CD14-positive monocyte (primary cell): ENCODE measurements at regions not wholly inside any gene's neighbourhood (a gene's known extent, or its start where the extent isn't known, plus 50 kb on each side); places are given as distances from the start of the nearest gene placed in this dataset.
"Not testable (repeated sequence)": the region's sequence is repeated elsewhere in the genome, so short reads cannot be mapped to it uniquely, and the experiment has no call there.

Experiments used
- DNase-seq, 3 donors: peaks; one replicate each; pipeline ENCODE4 v3.0.0-alpha.2; 2011 to 2022
- H2AFZ ChIP-seq: 2 replicates; pipeline ENCODE4 v1.6.0; 2012; ENCODE audit warnings: mild to moderate bottlenecking, low read depth, low read length, inconsistent platforms; ENCODE audit not compliant: insufficient read depth, poor library complexity, severe bottlenecking
- H3K27ac ChIP-seq, 2 donors: 1 replicate in 1 of 2; 2 replicates in 1 of 2; pipeline ENCODE4 v1.5.1; 2012 to 2013; ENCODE audit warnings: low read length in 2 of 2, control low read depth in 1 of 2, inconsistent platforms in 1 of 2, low read depth in 1 of 2, mild to moderate bottlenecking in 1 of 2
- H3K27me3 ChIP-seq, 2 donors: one replicate each; pipeline versions ENCODE4 v1.6.0 to v1.6.1; 2011 to 2013; ENCODE audit warnings: low read length in 2 of 2; ENCODE audit not compliant: control insufficient read depth in 2 of 2, insufficient read depth in 2 of 2
- H3K36me3 ChIP-seq, 2 donors: replicated peaks in 1 of 2; 1 replicate in 1 of 2; 2 replicates in 1 of 2; pipeline versions ENCODE4 v1.5.1 to v1.6.1; 2012 to 2013; ENCODE audit warnings: low read length in 2 of 2, control low read depth in 1 of 2, inconsistent platforms in 1 of 2, mild to moderate bottlenecking in 1 of 2; ENCODE audit not compliant: insufficient read depth in 2 of 2, control insufficient read depth in 1 of 2
- H3K4me1 ChIP-seq, 2 donors: 1 replicate in 1 of 2; 2 replicates in 1 of 2; pipeline versions ENCODE4 v1.5.1 to v1.6.1; 2012 to 2013; ENCODE audit warnings: low read length in 2 of 2, control low read depth in 1 of 2, inconsistent platforms in 1 of 2, mild to moderate bottlenecking in 1 of 2, moderate library complexity in 1 of 2; ENCODE audit not compliant: insufficient read depth in 2 of 2, control insufficient read depth in 1 of 2
- H3K4me2 ChIP-seq: replicated peaks from 2 replicates; pipeline ENCODE3; 2012; ENCODE audit warnings: low read length, moderate library complexity, mild to moderate bottlenecking; ENCODE audit not compliant: poor library complexity, severe bottlenecking; ENCODE audit errors: extremely low read depth
- H3K4me3 ChIP-seq, 3 experiments: fragments of 200-600 bp in 1 of 3; sonication (generic) in 1 of 3; replicated peaks in 1 of 3; 1 replicate in 2 of 3; 2 replicates in 1 of 3; pipeline ENCODE4 v1.5.1; 2011 to 2013; ENCODE audit warnings: low read length in 3 of 3, mild to moderate bottlenecking in 3 of 3, control low read depth in 2 of 3, low read depth in 2 of 3, inconsistent platforms in 1 of 3, moderate library complexity in 1 of 3
- H3K79me2 ChIP-seq: 2 replicates; pipeline ENCODE4 v1.6.0; 2012; ENCODE audit warnings: mild to moderate bottlenecking, control low read depth, inconsistent platforms, low read length, moderate library complexity; ENCODE audit not compliant: insufficient read depth
- H3K9ac ChIP-seq: 2 replicates; pipeline ENCODE4 v1.6.0; 2017; ENCODE audit warnings: low read length, mild to moderate bottlenecking; ENCODE audit not compliant: insufficient read depth, poor library complexity, severe bottlenecking
- H3K9me3 ChIP-seq, 2 donors: replicated peaks in 1 of 2; 1 replicate in 1 of 2; 2 replicates in 1 of 2; pipeline versions ENCODE4 v1.5.1 to v1.6.1; 2012 to 2013; ENCODE audit warnings: low read length in 2 of 2, control low read depth in 1 of 2; ENCODE audit not compliant: control insufficient read depth in 1 of 2, insufficient read depth in 1 of 2
- H4K20me1 ChIP-seq: 2 replicates; pipeline ENCODE4 v1.6.0; 2012; ENCODE audit warnings: mild to moderate bottlenecking, low read length, control low read depth, moderate library complexity; ENCODE audit not compliant: insufficient read depth
- H3K27ac Mint-ChIP-seq, 7 donors: one replicate each; pipeline ENCODE4 v1.8.0; 2020; ENCODE audit warnings: mild to moderate bottlenecking in 7 of 7, mixed read lengths in 7 of 7, moderate library complexity in 6 of 7, inconsistent platforms in 2 of 7
- H3K27me3 Mint-ChIP-seq, 3 donors: one replicate each; pipeline ENCODE4 v1.8.0; 2021 to 2022; ENCODE audit warnings: low read depth in 3 of 3, mild to moderate bottlenecking in 3 of 3, mixed read lengths in 3 of 3, moderate library complexity in 3 of 3, inconsistent platforms in 1 of 3
- H3K36me3 Mint-ChIP-seq, 2 donors: one replicate each; pipeline ENCODE4 v1.8.0; 2020; ENCODE audit warnings: mixed read lengths in 2 of 2, inconsistent platforms in 1 of 2, mild to moderate bottlenecking in 1 of 2
- H3K4me1 Mint-ChIP-seq: one replicate; pipeline ENCODE4 v1.8.0; 2020; ENCODE audit warnings: mild to moderate bottlenecking, mixed read lengths
- H3K4me3 Mint-ChIP-seq, 2 donors: one replicate each; pipeline ENCODE4 v1.8.0; 2020; ENCODE audit warnings: mild to moderate bottlenecking in 2 of 2, mixed read lengths in 2 of 2, moderate library complexity in 1 of 2
- H3K9me3 Mint-ChIP-seq, 7 donors: one replicate each; pipeline ENCODE4 v1.8.0; 2020 to 2022; ENCODE audit warnings: mixed read lengths in 7 of 7, mild to moderate bottlenecking in 6 of 7, moderate library complexity in 6 of 7, inconsistent platforms in 2 of 7
- WGBS: methylation state at CpG from one replicate; pipeline ENCODE4 v1.1.5; 2013; ENCODE audit warnings: missing lambda C conversion rate; ENCODE audit not compliant: insufficient coverage; 5-methylcytosine and 5-hydroxymethylcytosine counted together
- intact Hi-C, 2 donors: fragments of 100-400 bp; cut with micrococcal nuclease; formaldehyde crosslinking; loops; one replicate each; pipeline versions ENCODE4 v1.15.0 to v1.15.1; 2023
- TF ChIP-seq, protein P1 (sequence below): fragments of 200-600 bp; IDR thresholded peaks from one replicate; pipeline ENCODE4 v1.8.0; 2022; ENCODE audit warnings: antibody characterized with exemption, mild to moderate bottlenecking

DNA sequence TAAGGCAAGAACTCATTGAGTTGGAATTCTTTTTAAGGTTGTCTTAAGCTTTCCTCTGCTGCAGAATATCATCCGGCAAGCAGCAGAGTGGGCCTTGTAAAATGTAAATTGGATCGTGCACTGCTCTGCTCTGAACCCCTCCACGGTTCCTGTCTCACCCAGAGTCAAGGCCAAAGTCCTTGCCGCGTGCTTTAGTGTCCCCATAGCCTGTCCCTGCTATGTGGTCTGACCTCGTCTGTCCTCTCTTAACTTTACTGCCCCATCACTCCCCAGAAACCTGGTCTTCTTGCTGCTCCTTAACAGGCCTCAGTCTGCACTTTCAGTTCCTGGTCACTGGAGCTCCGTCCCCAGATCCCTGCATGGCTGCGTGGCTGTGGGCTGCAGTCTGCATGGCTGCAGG lies 121.6 kb upstream of the SDK1 start:
- H3K4me2 ChIP-seq: no peak overlapping the region
- 89% methylated on average over 7 of the region's 8 CpGs for WGBS
- TF ChIP-seq, protein P1, sequence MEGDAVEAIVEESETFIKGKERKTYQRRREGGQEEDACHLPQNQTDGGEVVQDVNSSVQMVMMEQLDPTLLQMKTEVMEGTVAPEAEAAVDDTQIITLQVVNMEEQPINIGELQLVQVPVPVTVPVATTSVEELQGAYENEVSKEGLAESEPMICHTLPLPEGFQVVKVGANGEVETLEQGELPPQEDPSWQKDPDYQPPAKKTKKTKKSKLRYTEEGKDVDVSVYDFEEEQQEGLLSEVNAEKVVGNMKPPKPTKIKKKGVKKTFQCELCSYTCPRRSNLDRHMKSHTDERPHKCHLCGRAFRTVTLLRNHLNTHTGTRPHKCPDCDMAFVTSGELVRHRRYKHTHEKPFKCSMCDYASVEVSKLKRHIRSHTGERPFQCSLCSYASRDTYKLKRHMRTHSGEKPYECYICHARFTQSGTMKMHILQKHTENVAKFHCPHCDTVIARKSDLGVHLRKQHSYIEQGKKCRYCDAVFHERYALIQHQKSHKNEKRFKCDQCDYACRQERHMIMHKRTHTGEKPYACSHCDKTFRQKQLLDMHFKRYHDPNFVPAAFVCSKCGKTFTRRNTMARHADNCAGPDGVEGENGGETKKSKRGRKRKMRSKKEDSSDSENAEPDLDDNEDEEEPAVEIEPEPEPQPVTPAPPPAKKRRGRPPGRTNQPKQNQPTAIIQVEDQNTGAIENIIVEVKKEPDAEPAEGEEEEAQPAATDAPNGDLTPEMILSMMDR: no peak

DNA sequence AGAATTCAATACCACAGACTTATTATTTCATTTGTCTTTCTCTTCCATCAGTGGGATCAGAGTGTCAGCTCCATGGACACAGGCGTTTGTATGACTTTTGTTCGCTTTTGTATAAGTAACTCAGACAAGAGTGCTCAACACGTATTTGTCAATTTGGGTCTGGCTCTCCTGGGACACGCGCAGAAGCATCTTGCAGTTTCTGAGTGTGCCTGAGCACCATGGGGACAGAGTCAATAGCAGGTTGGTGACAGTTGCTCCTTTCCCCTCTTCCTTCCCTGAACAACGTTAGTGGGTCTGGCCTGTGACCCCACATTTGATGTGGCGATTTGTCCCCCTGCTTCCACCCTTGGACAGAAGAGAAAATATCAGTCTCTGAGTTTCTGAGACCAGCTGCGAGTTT lies 120.4 kb upstream of the SDK1 start:
- Histone ChIP-seq H3K79me2 (no peaks in the 10 kb centered on the region), H2AFZ (no peak overlapping the region), H3K27ac (no peak overlapping the region), H3K9ac (no peak overlapping the region), H3K4me3 (no peak overlapping the region), H3K9me3 (peaks cover 3 to 5% of the 10 kb centered on the region in 2 donors), H3K4me2 (no peak overlapping the region), H3K27me3 (no peaks in the 10 kb centered on the region), H3K36me3 (no peaks in the 10 kb centered on the region), H3K4me1 (no peaks in the 10 kb centered on the region), H4K20me1 (no peaks in the 10 kb centered on the region)
- TF ChIP-seq, protein P1: no peak
- H3K4me3 Mint-ChIP-seq: no peak overlapping the region
- H3K27ac Mint-ChIP-seq: no peak overlapping the region
- DNase-seq: no peak
- peaks cover 0 to 8% (median 5%) of the 10 kb centered on the region in 7 donors for H3K9me3 Mint-ChIP-seq
- peaks cover 0 to 8% (median 3%) of the 10 kb centered on the region in 3 donors for H3K27me3 Mint-ChIP-seq
- intact Hi-C loops: no loop called here
- no peaks in the 10 kb centered on the region for H3K36me3 Mint-ChIP-seq
- 74% methylated on average over 6 of the region's 8 CpGs for WGBS
- H3K4me1 Mint-ChIP-seq: no peaks in the 10 kb centered on the region

More for the DNA sequence above, 121.6 kb upstream of the SDK1 start:
- no peaks in the 10 kb centered on the region for H3K36me3 ChIP-seq
- no peak for DNase-seq
- intact Hi-C loops: no loop called here
- H3K36me3 Mint-ChIP-seq: no peaks in the 10 kb centered on the region
- H3K4me3 ChIP-seq: no peak overlapping the region
- no peak overlapping the region for H3K27ac ChIP-seq
- H3K27ac Mint-ChIP-seq: no peak overlapping the region
- no peaks in the 10 kb centered on the region for H3K79me2 ChIP-seq
- peaks cover 3 to 5% of the 10 kb centered on the region in 2 donors for H3K9me3 ChIP-seq
- peaks cover 0 to 8% (median 4%) of the 10 kb centered on the region in 7 donors for H3K9me3 Mint-ChIP-seq
- peaks cover under 1 to 11% (median 4%) of the 10 kb centered on the region in 3 donors for H3K27me3 Mint-ChIP-seq
- H2AFZ ChIP-seq: no peak overlapping the region
- no peaks in the 10 kb centered on the region for H4K20me1 ChIP-seq
- H3K4me1 ChIP-seq: no peaks in the 10 kb centered on the region
- H3K4me1 Mint-ChIP-seq: no peaks in the 10 kb centered on the region
- H3K27me3 ChIP-seq: no peaks in the 10 kb centered on the region
- no peak overlapping the region for H3K9ac ChIP-seq
- H3K4me3 Mint-ChIP-seq: no peak overlapping the region

DNA sequence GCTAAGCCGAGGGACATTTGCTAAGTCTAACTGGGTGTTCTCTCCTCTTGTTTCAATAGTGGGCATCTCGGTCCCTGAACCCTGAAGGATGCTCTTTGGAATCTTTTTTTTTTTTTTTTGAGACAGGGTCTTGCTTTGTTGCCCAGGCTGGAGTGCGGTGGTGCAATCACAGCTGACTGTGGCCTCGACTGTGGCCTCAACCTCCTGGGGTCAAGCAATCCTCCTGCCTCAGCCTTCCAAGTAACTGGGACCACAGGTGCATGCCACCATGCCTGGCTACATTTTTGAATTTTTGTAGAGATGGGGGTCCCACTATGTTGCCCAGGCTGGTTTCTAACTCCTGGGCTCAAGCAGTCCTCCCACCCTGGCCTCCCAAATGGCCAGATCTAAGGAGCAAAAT lies 119.0 kb upstream of the SDK1 start:
- H3K9me3 ChIP-seq, H3K27me3 ChIP-seq, H3K4me2 ChIP-seq, H3K27ac Mint-ChIP-seq, H4K20me1 ChIP-seq, H3K4me1 Mint-ChIP-seq, H3K36me3 Mint-ChIP-seq, H3K9me3 Mint-ChIP-seq, H2AFZ ChIP-seq, H3K4me3 Mint-ChIP-seq, H3K36me3 ChIP-seq, H3K27me3 Mint-ChIP-seq, H3K79me2 ChIP-seq, DNase-seq, H3K9ac ChIP-seq, H3K27ac ChIP-seq, H3K4me1 ChIP-seq, H3K4me3 ChIP-seq, intact Hi-C loops: not testable (repeated sequence)
- WGBS: 76% methylated on average over 2 of the region's 4 CpGs
